Right cardiac atrium (tissue), 5 donors: ENCODE measurements at regions not wholly inside any gene's neighbourhood (a gene's known extent, or its start where the extent isn't known, plus 50 kb on each side); places are given as distances from the start of the nearest gene placed in this dataset.

Experiments used
- ATAC-seq, 2 donors: fragments of 200-7000 bp; cut with Tn5 transposase; one replicate each; pipeline versions ENCODE4 v1.8.0 to v1.9.1; 2020; ENCODE audit warnings: moderate library complexity in 2 of 2, mild to moderate bottlenecking in 1 of 2
- DNase-seq, 3 donors: peaks; one replicate each; pipeline ENCODE4 v3.0.0-alpha.2; 2020
- H3K27ac ChIP-seq: one replicate; pipeline ENCODE4 v1.5.1; 2013; ENCODE audit warnings: mild to moderate bottlenecking, low read length, control low read depth, moderate library complexity
- H3K27me3 ChIP-seq: one replicate; pipeline ENCODE4 v1.6.1; 2013; ENCODE audit not compliant: control insufficient read depth, insufficient read depth
- H3K4me1 ChIP-seq: one replicate; pipeline ENCODE4 v1.6.1; 2013; ENCODE audit warnings: low read length; ENCODE audit not compliant: control insufficient read depth, insufficient read depth
- H3K4me3 ChIP-seq: one replicate; pipeline ENCODE4 v1.5.1; 2013; ENCODE audit warnings: low read length, control low read depth
- H3K9me3 ChIP-seq: one replicate; pipeline ENCODE4 v1.6.1; 2013; ENCODE audit warnings: low read length; ENCODE audit not compliant: control insufficient read depth
- WGBS: extraction: QIAGEN DNeasy Blood & Tissue Kit; methylation state at CpG from one replicate; pipeline ENCODE4 v1.1.7; 2013; 5-methylcytosine and 5-hydroxymethylcytosine counted together
- intact Hi-C, 4 donors: fragments of 100-400 bp; cut with DNase I; formaldehyde crosslinking; loops; one replicate each; pipeline versions ENCODE4 v1.11.0 to v1.14.0; 2022 to 2023
- donor health status: healthy with polysubstance abuse.
- donor health status: DM: no; HTN: yes; CAD: no.
- donor health status: DM: no; HTN: no; CAD: no.
- donor health status: DM: no; HTN: yes; CAD: no; lungs with severe emphysema.
- donor health status: DM: yes; HTN: yes; CAD: no.

DNA sequence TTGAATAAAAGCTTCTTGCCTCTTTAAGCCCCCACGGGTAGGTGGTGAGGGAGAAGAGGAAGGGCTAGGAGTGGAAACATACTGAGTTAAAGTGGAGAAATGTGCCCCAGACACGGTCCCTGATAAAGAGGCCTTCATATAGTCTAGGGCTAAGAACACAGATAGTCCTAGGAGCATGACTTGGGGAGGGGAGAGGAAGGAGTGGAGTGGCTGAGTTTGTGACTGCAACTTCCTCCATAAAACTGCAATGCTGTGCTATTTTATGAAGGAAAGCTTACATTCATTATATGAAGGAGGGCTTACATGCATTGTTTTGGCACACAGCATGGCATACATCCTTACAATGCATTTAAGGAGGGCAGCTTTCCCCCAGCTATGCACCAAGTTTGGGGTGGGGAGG, 1129.4 kb upstream of the LRRTM3 start:
- no peaks in the 10 kb centered on the region for H3K27me3 ChIP-seq
- H3K9me3 ChIP-seq: no peaks in the 10 kb centered on the region
- no peak overlapping the region for H3K27ac ChIP-seq
- WGBS: 49% methylated on average over 2 of the region's 2 CpGs
- H3K4me1 ChIP-seq: no peaks in the 10 kb centered on the region
- DNase-seq (no peak), ATAC-seq (no peak)
- H3K4me3 ChIP-seq: no peak overlapping the region
- intact Hi-C loops: no loop called here

GRCh38 chr10:65798133-65798532, 1127.7 kb upstream of the LRRTM3 start:
- ATAC-seq (no peak), DNase-seq (no peak)
- Histone ChIP-seq H3K27me3 (no peaks in the 10 kb centered on the region), H3K9me3 (no peaks in the 10 kb centered on the region), H3K27ac (no peak overlapping the region), H3K4me1 (no peaks in the 10 kb centered on the region), H3K4me3 (no peak overlapping the region)
- WGBS: 88% methylated on average over 3 of the region's 3 CpGs
- intact Hi-C loops: no loop called here

DNA sequence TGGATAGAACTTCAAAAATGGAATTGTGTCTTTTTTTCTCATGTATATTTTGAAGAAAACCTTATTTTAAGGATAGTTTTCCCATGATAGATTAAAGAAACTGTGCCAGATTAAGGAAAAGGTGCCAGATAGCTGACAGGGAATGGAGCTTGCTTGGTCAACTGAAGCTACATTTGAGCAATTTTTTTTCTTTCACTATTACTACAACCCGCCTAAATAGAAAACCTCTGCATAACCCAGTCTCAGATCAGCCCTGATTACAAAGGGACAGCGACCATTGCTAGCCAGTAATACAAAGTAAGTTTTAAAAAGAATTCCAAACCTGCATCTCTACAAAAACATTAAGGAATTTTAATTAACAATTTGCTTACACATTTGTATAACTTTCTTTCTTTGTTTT, 1123.4 kb upstream of the LRRTM3 start:
- ATAC-seq (no peak), DNase-seq (no peak)
- Histone ChIP-seq H3K4me1 (no peaks in the 10 kb centered on the region), H3K4me3 (no peak overlapping the region), H3K27me3 (no peaks in the 10 kb centered on the region), H3K27ac (no peak overlapping the region), H3K9me3 (no peaks in the 10 kb centered on the region)
- intact Hi-C loops: no loop called here
- WGBS: 68% methylated on average over 2 of the region's 2 CpGs

- H3K27ac ChIP-seq: no peak overlapping the region
- no peaks in the 10 kb centered on the region for H3K4me1 ChIP-seq
- ATAC-seq: no peak
- 47% methylated on average over 1 of the region's 1 CpG for WGBS
- H3K4me3 ChIP-seq: no peak overlapping the region
- intact Hi-C loops: no loop called here
- no peaks in the 10 kb centered on the region for H3K9me3 ChIP-seq
- no peak for DNase-seq
- H3K27me3 ChIP-seq: no peaks in the 10 kb centered on the region
Observed at GRCh38 chr10:65805511-65805910, 1120.3 kb upstream of the LRRTM3 start.

DNA sequence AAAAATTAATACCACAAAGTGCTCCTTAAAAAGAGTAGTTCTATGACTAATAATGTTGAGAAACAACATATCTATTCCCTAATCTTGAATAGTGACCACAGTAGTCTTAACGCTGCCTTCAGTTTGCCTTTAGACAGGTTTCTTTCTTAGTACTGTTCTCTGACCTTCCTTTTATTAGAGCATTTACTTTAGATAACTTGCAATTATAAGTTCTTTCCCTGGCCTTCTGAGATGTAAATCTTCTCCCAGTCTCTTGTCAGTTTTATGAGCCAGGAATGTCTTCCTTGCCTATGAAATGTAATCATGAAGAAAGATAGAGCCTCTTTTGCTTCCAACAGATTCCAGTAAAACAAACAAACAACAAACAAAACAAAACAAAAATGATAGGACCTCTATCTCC, 1119.8 kb upstream of the LRRTM3 start:
- no peaks in the 10 kb centered on the region for H3K27me3 ChIP-seq
- 67% methylated on average over 1 of the region's 1 CpG for WGBS
- no peaks in the 10 kb centered on the region for H3K4me1 ChIP-seq
- no peak overlapping the region for H3K27ac ChIP-seq
- no peak for ATAC-seq
- intact Hi-C loops: no loop called here
- H3K9me3 ChIP-seq: no peaks in the 10 kb centered on the region
- H3K4me3 ChIP-seq: no peak overlapping the region
- no peak for DNase-seq

GRCh38 chr10:65808687-65809333, 1117.0 kb upstream of the LRRTM3 start:
- WGBS: 86% methylated on average over 3 of the region's 3 CpGs
- Histone ChIP-seq H3K4me3 (no peak overlapping the region), H3K27ac (no peak overlapping the region), H3K4me1 (no peaks in the 10 kb centered on the region), H3K27me3 (no peaks in the 10 kb centered on the region), H3K9me3 (no peaks in the 10 kb centered on the region)
- ATAC-seq (no peak), DNase-seq (no peak)
- intact Hi-C loops: no loop called here

DNA sequence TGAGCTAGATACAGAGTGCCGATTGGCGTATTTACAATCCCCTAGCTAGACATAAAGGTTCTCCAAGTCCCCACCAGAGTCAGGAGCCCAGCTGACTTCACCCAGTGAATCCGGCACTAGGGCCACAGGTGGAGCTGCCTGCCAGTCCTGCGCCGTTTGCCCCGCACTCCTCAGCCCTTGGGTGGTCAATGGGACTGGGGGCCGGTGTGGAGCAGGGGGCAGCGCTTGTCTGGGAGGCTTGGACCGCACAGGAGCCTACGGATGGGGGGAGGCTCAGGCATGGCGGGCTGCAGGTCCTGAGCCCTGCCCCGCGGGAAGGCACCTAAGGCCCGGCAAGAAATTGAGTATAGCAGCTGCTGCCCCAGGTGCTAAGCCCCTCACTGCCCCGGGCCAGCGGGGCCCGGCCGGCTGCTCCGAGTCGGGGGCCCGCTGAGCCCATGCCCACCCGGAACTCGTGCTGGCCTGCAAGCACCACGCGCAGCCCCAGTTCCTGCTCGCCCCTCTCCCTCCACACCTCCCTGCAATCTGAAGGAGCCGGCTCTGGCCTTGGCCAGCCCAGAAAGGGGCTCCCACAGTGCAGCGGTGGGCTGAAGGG, 1113.8 kb upstream of the LRRTM3 start:
- Histone ChIP-seq H3K4me3 (no peak overlapping the region), H3K27me3 (no peaks in the 10 kb centered on the region), H3K4me1 (no peaks in the 10 kb centered on the region), H3K27ac (no peak overlapping the region), H3K9me3 (no peaks in the 10 kb centered on the region)
- peak in 1 of 3 donors; percentile 33 for DNase-seq
- no peak for ATAC-seq
- WGBS: 95% methylated on average over 28 of the region's 28 CpGs
- intact Hi-C loops: no loop called here

- intact Hi-C loops: no loop called here
- H3K9me3 ChIP-seq: no peaks in the 10 kb centered on the region
- no peak for DNase-seq
- no peaks in the 10 kb centered on the region for H3K27me3 ChIP-seq
- ATAC-seq: no peak
- 15% methylated on average over 1 of the region's 1 CpG for WGBS
- no peaks in the 10 kb centered on the region for H3K4me1 ChIP-seq
- H3K4me3 ChIP-seq: no peak overlapping the region
- H3K27ac ChIP-seq: no peak overlapping the region
Observed at GRCh38 chr10:65816536-65816935, 1109.3 kb upstream of the LRRTM3 start.

- no peak for ATAC-seq
- H3K27me3 ChIP-seq: no peaks in the 10 kb centered on the region
- no peaks in the 10 kb centered on the region for H3K9me3 ChIP-seq
- H3K4me1 ChIP-seq: no peaks in the 10 kb centered on the region
- H3K4me3 ChIP-seq: no peak overlapping the region
- WGBS: 88% methylated on average over 3 of the region's 3 CpGs
- DNase-seq: no peak
- H3K27ac ChIP-seq: no peak overlapping the region
- intact Hi-C loops: no loop called here
Observed at GRCh38 chr10:65818990-65819389, 1106.8 kb upstream of the LRRTM3 start.

GRCh38 chr10:65827359-65827758, 1098.5 kb upstream of the LRRTM3 start:
- intact Hi-C loops: no loop called here
- H3K4me3 ChIP-seq: no peak overlapping the region
- H3K27me3 ChIP-seq: no peaks in the 10 kb centered on the region
- ATAC-seq (no peak), DNase-seq (no peak)
- no peaks in the 10 kb centered on the region for H3K9me3 ChIP-seq
- no peak overlapping the region for H3K27ac ChIP-seq
- peaks cover 2% of the 10 kb centered on the region for H3K4me1 ChIP-seq
- 20% methylated on average over 1 of the region's 1 CpG for WGBS

DNA sequence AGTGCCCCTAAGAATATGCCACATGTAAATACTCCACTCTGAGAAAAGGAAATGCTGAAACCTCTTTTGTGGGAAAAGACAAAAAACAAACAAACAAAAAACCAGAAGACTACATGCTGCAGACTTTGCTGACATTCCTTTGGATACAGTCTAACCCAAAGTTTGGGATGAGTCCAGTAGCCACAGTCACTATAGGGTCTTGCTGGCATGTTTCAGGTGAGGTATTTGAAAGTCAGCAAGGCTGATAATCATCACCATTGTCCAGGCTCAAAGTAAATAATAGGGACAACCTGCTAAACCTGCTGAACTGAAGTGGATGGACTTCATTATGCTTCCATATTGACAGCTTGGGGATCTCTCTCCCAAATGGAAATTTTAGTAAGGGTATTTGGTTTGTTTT, 1087.0 kb upstream of the LRRTM3 start:
- no peaks in the 10 kb centered on the region for H3K27me3 ChIP-seq
- ATAC-seq: no peak
- no peaks in the 10 kb centered on the region for H3K9me3 ChIP-seq
- no peak overlapping the region for H3K27ac ChIP-seq
- no peaks in the 10 kb centered on the region for H3K4me1 ChIP-seq
- H3K4me3 ChIP-seq: no peak overlapping the region
- intact Hi-C loops: no loop called here
- no peak for DNase-seq

DNA sequence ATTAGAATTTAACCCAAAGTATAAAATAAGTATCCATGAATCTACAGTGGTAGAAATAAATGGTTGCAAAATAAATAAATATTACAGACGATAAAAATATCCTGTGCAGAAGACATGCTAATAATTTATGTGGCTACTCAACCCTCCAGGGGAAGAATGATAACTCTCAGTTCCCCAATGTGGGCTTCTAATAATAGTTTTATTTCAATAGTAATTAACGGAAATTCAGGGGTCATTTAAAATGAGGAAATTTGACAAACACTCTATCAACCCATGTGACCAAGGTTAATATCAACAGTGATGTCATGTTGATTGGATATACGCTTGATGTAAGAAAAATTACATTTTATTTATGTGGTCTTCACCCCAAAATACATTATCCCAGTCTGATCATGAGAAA, 1082.6 kb upstream of the LRRTM3 start:
- no peak overlapping the region for H3K4me3 ChIP-seq
- no peaks in the 10 kb centered on the region for H3K9me3 ChIP-seq
- H3K4me1 ChIP-seq: no peaks in the 10 kb centered on the region
- intact Hi-C loops: no loop called here
- no peaks in the 10 kb centered on the region for H3K27me3 ChIP-seq
- no peak overlapping the region for H3K27ac ChIP-seq
- no peak for DNase-seq
- ATAC-seq: no peak
- 80% methylated on average over 3 of the region's 3 CpGs for whole genome bisulfite sequencing
